PC-3 (cell line): ENCODE measurements at regions not wholly inside any gene's neighbourhood (a gene's known extent, or its start where the extent isn't known, plus 50 kb on each side); places are given as distances from the start of the nearest gene placed in this dataset.

ENCODE experiments used
- ATAC-seq: fragments of 200-7000 bp; cut with Tn5 transposase; 2 replicates; pipeline ENCODE4 v1.9.1; 2020; ENCODE audit warnings: mild to moderate bottlenecking, moderate library complexity
- BruUV-seq: library from RNA; stranded (reverse); fragments of 400-500 nt; replicated peaks from 2 replicates; lab custom pipeline; 2021; lab: Mats Ljungman, UMichigan
- CTCF ChIA-PET: fragments of 300-600 bp; sonication (Branson Sonifier 250); formaldehyde crosslinking; loops from one replicate; lab custom pipeline; 2022; ENCODE audit warnings: antibody characterized with exemption; lab: Charles Lee
- POLR2A ChIA-PET: fragments of 300-600 bp; sonication (Branson Sonifier 250); formaldehyde crosslinking; loops from one replicate; lab custom pipeline; 2022; ENCODE audit warnings: antibody characterized with exemption; ENCODE audit not compliant: unreplicated experiment; lab: Charles Lee
- DNase-seq: peaks from one replicate; pipeline ENCODE4 v3.0.0-alpha.2; 2015
- H2AFZ ChIP-seq: fragments of 300-600 bp; sonication (generic); 2 replicates; pipeline ENCODE4 v1.6.0; 2016; ENCODE audit warnings: antibody characterized with exemption, low read length
- H3F3A ChIP-seq: fragments of 300-600 bp; sonication (generic); one replicate; pipeline ENCODE4 v1.6.0; 2017; ENCODE audit warnings: antibody characterized with exemption, low read length, control low read depth, mild to moderate bottlenecking; ENCODE audit not compliant: unreplicated experiment
- H3K27ac ChIP-seq: fragments of 300-600 bp; sonication (generic); 2 replicates; pipeline ENCODE4 v1.5.1; 2016; ENCODE audit warnings: mild to moderate bottlenecking, low read length
- H3K27me3 ChIP-seq: fragments of 300-600 bp; sonication (generic); 2 replicates; pipeline ENCODE4 v1.6.1; 2016; ENCODE audit warnings: low read length, mixed read lengths
- H3K36me3 ChIP-seq: fragments of 300-600 bp; sonication (generic); 2 replicates; pipeline ENCODE4 v1.6.1; 2016; ENCODE audit warnings: low read depth, mixed run types, low read length, mixed read lengths
- H3K4me1 ChIP-seq: fragments of 300-600 bp; sonication (generic); 2 replicates; pipeline ENCODE4 v1.5.1; 2016; ENCODE audit warnings: low read length; ENCODE audit not compliant: insufficient read depth
- H3K4me2 ChIP-seq: fragments of 300-600 bp; sonication (generic); 2 replicates; pipeline ENCODE4 v1.6.0; 2016; ENCODE audit warnings: low read length
- H3K4me3 ChIP-seq: fragments of 300-600 bp; sonication (generic); 2 replicates; pipeline ENCODE4 v1.5.1; 2016; ENCODE audit warnings: mild to moderate bottlenecking, low read length, mixed read lengths
- H3K79me2 ChIP-seq: fragments of 300-600 bp; sonication (generic); 2 replicates; pipeline ENCODE4 v1.6.1; 2017; ENCODE audit warnings: low read length, mixed read lengths
- H3K9ac ChIP-seq: fragments of 300-600 bp; sonication (generic); 2 replicates; pipeline ENCODE4 v1.6.0; 2016; ENCODE audit warnings: mild to moderate bottlenecking, low read length
- H3K9me2 ChIP-seq: fragments of 300-600 bp; sonication (generic); replicated peaks from 2 replicates; pipeline ENCODE4 v1.6.1; 2016; ENCODE audit warnings: mixed run types, low read length, mixed read lengths
- H3K9me3 ChIP-seq: fragments of 300-600 bp; sonication (generic); 2 replicates; pipeline ENCODE4 v1.6.1; 2016; ENCODE audit warnings: low read length, mixed read lengths
- H4K20me1 ChIP-seq: fragments of 300-600 bp; sonication (generic); 2 replicates; pipeline ENCODE4 v1.6.1; 2016; ENCODE audit warnings: low read length, mixed read lengths
- CTCF ChIP-seq: fragments of 300-600 bp; sonication (generic); conservative IDR thresholded peaks from 2 replicates; pipeline ENCODE4 v1.5.1; 2017; ENCODE audit warnings: antibody characterized with exemption, low read depth, mild to moderate bottlenecking, low read length
- EZH2 ChIP-seq: fragments of 300-600 bp; sonication (generic); IDR thresholded peaks from one replicate; pipeline ENCODE4 v1.6.1; 2017; ENCODE audit warnings: antibody characterized with exemption, mild to moderate bottlenecking, low read length; ENCODE audit not compliant: unreplicated experiment
- EZH2phosphoT487 ChIP-seq: fragments of 300-600 bp; sonication (generic); IDR thresholded peaks from 2 replicates; pipeline ENCODE4 v1.6.1; 2018; ENCODE audit warnings: mild to moderate bottlenecking, antibody characterized with exemption, low read length, borderline replicate concordance
- intact Hi-C: fragments of 100-400 bp; cut with micrococcal nuclease; formaldehyde crosslinking; loops from 2 replicates; pipeline ENCODE4 v1.9.0; 2023

GRCh38 chr2:138213624-138214023, 249.4 kb downstream of the HNMT start:
- no peaks in the 10 kb centered on the region for H3K79me2 ChIP-seq
- H3K9me3 ChIP-seq = no peaks in the 10 kb centered on the region
- H4K20me1 ChIP-seq = no peaks in the 10 kb centered on the region
- intact Hi-C loops = no loop called here
- H3F3A ChIP-seq = no peaks in the 10 kb centered on the region
- POLR2A ChIA-PET = no interaction called here
- peaks cover 7% of the 10 kb centered on the region for H3K4me1 ChIP-seq
- no peaks in the 10 kb centered on the region for H3K36me3 ChIP-seq
- no peak overlapping the region for H2AFZ ChIP-seq
- ATAC-seq (no peak), DNase-seq (no peak)
- no peak overlapping the region for H3K4me2 ChIP-seq
- no peaks in the 10 kb centered on the region for H3K9me2 ChIP-seq
- no peak overlapping the region for H3K27ac ChIP-seq
- no peaks in the 10 kb centered on the region for H3K27me3 ChIP-seq
- CTCF ChIA-PET = no interaction called here
- no peak for TF ChIP-seq EZH2phosphoT487
- no peak for TF ChIP-seq CTCF
- TF ChIP-seq EZH2 = no peak
- H3K9ac ChIP-seq = no peak overlapping the region
- no peak overlapping the region for H3K4me3 ChIP-seq
- BruUV-seq = no TSS peak

DNA sequence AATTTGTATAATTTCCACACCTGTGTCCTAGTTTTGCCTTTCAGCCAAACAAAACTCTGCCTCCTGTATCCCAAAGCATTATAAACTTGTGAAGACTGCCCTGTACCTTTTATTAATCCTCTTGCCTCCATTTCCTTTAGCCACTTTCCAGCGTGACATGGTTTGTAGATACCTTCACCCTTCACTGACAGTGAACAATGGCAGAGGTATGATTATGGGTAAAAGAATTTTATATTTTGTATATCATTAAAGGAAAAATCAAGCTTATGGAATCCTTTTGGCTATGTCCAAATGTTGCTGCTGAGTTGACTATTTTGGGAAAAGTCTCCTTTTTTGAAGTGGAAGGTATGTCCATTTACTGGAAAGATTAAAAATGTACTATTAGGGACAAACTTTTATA, 251.7 kb downstream of the HNMT start:
- H3K9ac ChIP-seq = no peak overlapping the region
- BruUV-seq = no TSS peak
- H3K4me3 ChIP-seq = no peak overlapping the region
- no peak for ATAC-seq
- no peak overlapping the region for H3K27ac ChIP-seq
- H3K79me2 ChIP-seq = no peaks in the 10 kb centered on the region
- ChIA-PET POLR2A (no interaction called here), CTCF (no interaction called here)
- no peaks in the 10 kb centered on the region for H3F3A ChIP-seq
- TF ChIP-seq EZH2phosphoT487 (no peak), EZH2 (no peak), CTCF (no peak)
- intact Hi-C loops = no loop called here
- no peak overlapping the region for H3K4me2 ChIP-seq
- no peak overlapping the region for H2AFZ ChIP-seq
- no peaks in the 10 kb centered on the region for H3K9me3 ChIP-seq
- H3K4me1 ChIP-seq = no peaks in the 10 kb centered on the region
- no peaks in the 10 kb centered on the region for H3K9me2 ChIP-seq
- DNase-seq = no peak
- no peaks in the 10 kb centered on the region for H3K27me3 ChIP-seq
- H3K36me3 ChIP-seq = no peaks in the 10 kb centered on the region
- H4K20me1 ChIP-seq = no peaks in the 10 kb centered on the region

- ATAC-seq = no peak
- Histone ChIP-seq H2AFZ (no peak overlapping the region), H3K9me3 (no peaks in the 10 kb centered on the region), H3K79me2 (no peaks in the 10 kb centered on the region), H3K9me2 (no peaks in the 10 kb centered on the region), H3K9ac (no peak overlapping the region), H3K4me2 (no peak overlapping the region), H3K4me1 (no peaks in the 10 kb centered on the region), H3K27me3 (no peaks in the 10 kb centered on the region), H3K27ac (no peak overlapping the region), H3K4me3 (no peak overlapping the region), H4K20me1 (no peaks in the 10 kb centered on the region), H3K36me3 (no peaks in the 10 kb centered on the region), H3F3A (no peaks in the 10 kb centered on the region)
- TF ChIP-seq CTCF (no peak), EZH2 (no peak), EZH2phosphoT487 (no peak)
- ChIA-PET CTCF (no interaction called here), POLR2A (no interaction called here)
- DNase-seq = no peak
- BruUV-seq = no TSS peak
- intact Hi-C loops = no loop called here
These were observed 253.7 kb downstream of the HNMT start for GRCh38 chr2:138217975-138218374.
